ENCODE measurements at regions not wholly inside any gene's neighbourhood (a gene's known extent, or its start where the extent isn't known, plus 50 kb on each side); places are given as distances from the start of the nearest gene placed in this dataset.

- FAIRE-seq: peak; percentile 59
- TF ChIP-seq CTCF (IDR thresholded peaks at IDR 0.05; ENCODE audit: borderline replicate concordance, extremely low read depth, insufficient read depth): no peak
- H3K27me3 ChIP-seq (ENCODE audit: control insufficient read depth, insufficient read depth, low read length): no peaks in the 10 kb centered on the region
- no peak overlapping the region for H3K4me3 ChIP-seq (ENCODE audit: low read length in 3 of 3)
- intact Hi-C loops (cut with DNase I): no loop called here
- H3K9me3 ChIP-seq (ENCODE audit: control insufficient read depth in 2 of 3, insufficient read depth in 1 of 3, low read length in 3 of 3): no peaks in the 10 kb centered on the region
- no peak overlapping the region for H3K27ac ChIP-seq (ENCODE audit: low read depth in 2 of 2, low read length in 2 of 2)
- H3K9ac ChIP-seq (ENCODE audit: low read length in 3 of 3): no peak overlapping the region
- no peaks in the 10 kb centered on the region for H3K36me3 ChIP-seq (ENCODE audit: control insufficient read depth in 2 of 3, insufficient read depth in 3 of 3, low read length in 3 of 3)
- H3K4me1 ChIP-seq (ENCODE audit: control insufficient read depth in 2 of 3, insufficient read depth in 2 of 3, low read depth in 1 of 3, low read length in 3 of 3): no peaks in the 10 kb centered on the region
- DNase-seq: no peak
These were observed 449.5 kb downstream of the SPRY1 start for GRCh38 chr4:123846092-123846491.

- H3K9me3 ChIP-seq (ENCODE audit: control insufficient read depth in 2 of 3, insufficient read depth in 1 of 3, low read length in 3 of 3): no peaks in the 10 kb centered on the region
- H3K27ac ChIP-seq (ENCODE audit: low read depth in 2 of 2, low read length in 2 of 2): no peak overlapping the region
- no peaks in the 10 kb centered on the region for H3K36me3 ChIP-seq (ENCODE audit: control insufficient read depth in 2 of 3, insufficient read depth in 3 of 3, low read length in 3 of 3)
- no peaks in the 10 kb centered on the region for H3K4me1 ChIP-seq (ENCODE audit: control insufficient read depth in 2 of 3, insufficient read depth in 2 of 3, low read depth in 1 of 3, low read length in 3 of 3)
- no peak for TF ChIP-seq CTCF (IDR thresholded peaks at IDR 0.05; ENCODE audit: borderline replicate concordance, extremely low read depth, insufficient read depth)
- intact Hi-C loops (cut with DNase I): no loop called here
- no peaks in the 10 kb centered on the region for H3K27me3 ChIP-seq (ENCODE audit: control insufficient read depth, insufficient read depth, low read length)
- H3K4me3 ChIP-seq (ENCODE audit: low read length in 3 of 3): no peak overlapping the region
- no peak for FAIRE-seq
- H3K9ac ChIP-seq (ENCODE audit: low read length in 3 of 3): no peak overlapping the region
- no peak for DNase-seq
These were observed 450.0 kb downstream of the SPRY1 start for GRCh38 chr4:123846561-123846960.

GRCh38 chr4:123848606-123849005 is 452.0 kb downstream of the SPRY1 start:
- no peaks in the 10 kb centered on the region for H3K27me3 ChIP-seq (ENCODE audit: control insufficient read depth, insufficient read depth, low read length)
- H3K4me1 ChIP-seq (ENCODE audit: control insufficient read depth in 2 of 3, insufficient read depth in 2 of 3, low read depth in 1 of 3, low read length in 3 of 3): no peaks in the 10 kb centered on the region
- H3K4me3 ChIP-seq (ENCODE audit: low read length in 3 of 3): no peak overlapping the region
- FAIRE-seq: no peak
- no peak overlapping the region for H3K27ac ChIP-seq (ENCODE audit: low read depth in 2 of 2, low read length in 2 of 2)
- no peak overlapping the region for H3K9ac ChIP-seq (ENCODE audit: low read length in 3 of 3)
- TF ChIP-seq CTCF (IDR thresholded peaks at IDR 0.05; ENCODE audit: borderline replicate concordance, extremely low read depth, insufficient read depth): no peak
- no peaks in the 10 kb centered on the region for H3K36me3 ChIP-seq (ENCODE audit: control insufficient read depth in 2 of 3, insufficient read depth in 3 of 3, low read length in 3 of 3)
- intact Hi-C loops (cut with DNase I): no loop called here
- DNase-seq: no peak
- H3K9me3 ChIP-seq (ENCODE audit: control insufficient read depth in 2 of 3, insufficient read depth in 1 of 3, low read length in 3 of 3): no peaks in the 10 kb centered on the region

GRCh38 chr4:123849495-123849894 is 452.9 kb downstream of the SPRY1 start:
- no peak overlapping the region for H3K9ac ChIP-seq (ENCODE audit: low read length in 3 of 3)
- H3K9me3 ChIP-seq (ENCODE audit: control insufficient read depth in 2 of 3, insufficient read depth in 1 of 3, low read length in 3 of 3): no peaks in the 10 kb centered on the region
- no peaks in the 10 kb centered on the region for H3K27me3 ChIP-seq (ENCODE audit: control insufficient read depth, insufficient read depth, low read length)
- H3K27ac ChIP-seq (ENCODE audit: low read depth in 2 of 2, low read length in 2 of 2): no peak overlapping the region
- intact Hi-C loops (cut with DNase I): no loop called here
- no peak for FAIRE-seq
- no peak overlapping the region for H3K4me3 ChIP-seq (ENCODE audit: low read length in 3 of 3)
- H3K4me1 ChIP-seq (ENCODE audit: control insufficient read depth in 2 of 3, insufficient read depth in 2 of 3, low read depth in 1 of 3, low read length in 3 of 3): no peaks in the 10 kb centered on the region
- DNase-seq: no peak
- H3K36me3 ChIP-seq (ENCODE audit: control insufficient read depth in 2 of 3, insufficient read depth in 3 of 3, low read length in 3 of 3): no peaks in the 10 kb centered on the region
- no peak for TF ChIP-seq CTCF (IDR thresholded peaks at IDR 0.05; ENCODE audit: borderline replicate concordance, extremely low read depth, insufficient read depth)
